ENCODE measurements at regions not wholly inside any gene's neighbourhood (a gene's known extent, or its start where the extent isn't known, plus 50 kb on each side); places are given as distances from the start of the nearest gene placed in this dataset.
"Not testable (repeated sequence)": the region's sequence is repeated elsewhere in the genome, so short reads cannot be mapped to it uniquely, and the experiment has no call there.

- not testable (repeated sequence) for TF ChIP-seq CTCF (optimal IDR thresholded peaks at IDR 0.05 in 1 of 3, IDR thresholded peaks at IDR 0.05 in 1 of 3, conservative IDR thresholded peaks at IDR 0.05 in 1 of 3; ENCODE audit: extremely low read depth in 1 of 3, insufficient read depth in 2 of 3, low read length in 3 of 3); EZH2 (IDR thresholded peaks at IDR 0.05; ENCODE audit: low read length)
These were observed 111.4 kb upstream of the METTL9 start for GRCh38 chr16:21487956-21488355.
